GM21825 (cell line): ENCODE measurements at regions not wholly inside any gene's neighbourhood (a gene's known extent, or its start where the extent isn't known, plus 50 kb on each side); places are given as distances from the start of the nearest gene placed in this dataset.
"Not testable (repeated sequence)": the region's sequence is repeated elsewhere in the genome, so short reads cannot be mapped to it uniquely, and the experiment has no call there.

Source experiments
- ATAC-seq: cut with Tn5 transposase; IDR thresholded peaks from one replicate; pipeline ENCODE4 v1.9.1; 2021; ENCODE audit warnings: mild to moderate bottlenecking, moderate library complexity; ENCODE audit not compliant: unreplicated experiment

DNA sequence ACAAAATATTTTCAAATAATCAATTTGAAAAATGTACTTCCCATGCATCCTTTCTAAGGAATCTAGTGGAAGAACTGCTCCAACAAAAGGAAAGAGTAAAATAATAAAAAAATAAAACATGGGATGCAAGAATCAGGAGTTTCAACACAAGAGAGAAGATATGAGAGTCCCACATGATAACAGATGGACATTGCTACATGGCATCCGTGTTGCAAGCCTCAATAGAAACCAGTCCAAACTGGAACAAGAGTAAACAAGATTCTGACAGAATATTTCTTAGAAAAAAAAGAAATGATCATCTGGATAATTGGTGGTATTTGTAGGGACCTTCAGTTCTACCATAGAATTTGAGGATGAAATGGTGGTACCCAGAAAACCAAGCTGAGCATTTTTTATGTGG lies 186.8 kb downstream of the FRK start:
- no peak for ATAC-seq

DNA sequence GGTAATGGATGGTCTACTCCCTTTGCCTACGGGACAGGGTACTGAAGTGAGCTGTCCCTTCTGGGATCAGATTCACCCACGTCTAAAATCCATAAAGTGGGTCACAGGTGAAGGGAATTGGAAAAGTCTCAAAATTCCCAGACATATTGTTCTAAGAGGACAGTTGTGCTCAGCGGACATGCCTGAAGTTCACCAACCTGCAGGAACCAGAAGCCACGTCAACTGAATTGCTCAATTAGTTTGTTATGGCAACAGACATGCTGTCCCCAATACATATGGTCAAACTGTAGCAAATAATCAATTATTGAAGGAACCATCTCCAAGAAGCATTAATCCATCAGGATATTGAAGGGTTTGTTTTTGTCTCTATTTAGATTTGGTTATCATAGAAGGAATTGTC lies 190.2 kb downstream of the FRK start:
- ATAC-seq: no peak

GRCh38 chr6:115865914-115866313 lies 194.8 kb downstream of the FRK start:
- no peak for ATAC-seq

GRCh38 chr6:115863211-115863610 lies 197.5 kb downstream of the FRK start:
- ATAC-seq: no peak

DNA sequence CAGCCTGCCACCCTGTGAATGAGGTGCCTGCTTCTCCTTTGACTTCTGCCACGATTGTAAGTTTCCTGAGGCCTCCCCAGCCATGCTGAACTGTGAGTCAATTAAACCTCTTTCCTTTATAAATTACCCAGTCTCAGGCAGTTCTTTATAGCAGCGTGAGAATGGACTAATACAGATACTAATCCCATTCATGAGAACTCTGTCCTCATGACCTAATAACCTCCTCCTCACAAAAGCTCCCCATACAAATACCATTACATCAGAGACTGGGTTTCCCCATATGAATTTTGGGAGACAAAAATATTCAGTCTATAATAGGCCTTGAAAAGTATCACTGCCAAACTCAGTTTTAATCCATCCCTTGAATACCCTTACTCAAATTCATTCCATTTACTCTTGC lies 199.0 kb downstream of the FRK start:
- not testable (repeated sequence) for ATAC-seq

DNA sequence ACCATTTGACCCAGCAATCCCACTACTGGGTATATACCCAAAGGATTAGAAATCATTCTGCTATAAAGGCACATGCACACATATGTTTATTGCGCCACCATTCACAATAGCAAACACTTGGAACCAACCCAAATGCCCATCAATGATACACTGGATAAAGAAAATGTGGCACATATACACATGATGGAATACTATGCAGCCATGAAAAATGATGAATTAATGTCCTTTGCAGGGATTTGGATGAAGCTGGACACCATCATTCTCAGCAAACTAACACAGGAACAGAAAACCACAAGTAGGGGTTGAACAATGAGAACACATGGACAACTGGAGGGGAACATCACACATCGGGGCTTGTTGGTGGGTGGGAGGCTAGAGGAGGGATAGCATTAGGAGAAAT lies 201.1 kb downstream of the FRK start:
- ATAC-seq: not testable (repeated sequence)

- no peak for ATAC-seq
Measured at GRCh38 chr6:115854866-115855665, 205.6 kb downstream of the FRK start.

DNA sequence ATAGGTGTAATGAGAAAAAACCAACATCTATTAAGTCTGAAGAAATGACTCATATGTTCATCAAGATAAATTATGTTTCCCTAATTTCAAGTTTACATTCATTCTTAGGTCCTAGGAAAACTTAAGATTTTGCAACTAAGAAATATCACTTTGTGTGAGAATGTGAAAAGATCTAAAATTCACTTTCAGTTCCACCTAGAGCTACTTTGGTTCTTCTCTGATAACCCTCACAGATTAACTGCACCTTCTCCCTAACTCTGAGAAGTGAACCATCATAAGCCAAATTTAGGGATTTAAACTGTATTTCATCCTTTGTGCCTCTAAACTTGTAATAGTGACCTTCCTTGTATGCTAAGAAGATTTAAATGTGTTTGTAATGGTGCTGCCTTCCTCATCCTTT lies 213.0 kb downstream of the FRK start:
- ATAC-seq: no peak

DNA sequence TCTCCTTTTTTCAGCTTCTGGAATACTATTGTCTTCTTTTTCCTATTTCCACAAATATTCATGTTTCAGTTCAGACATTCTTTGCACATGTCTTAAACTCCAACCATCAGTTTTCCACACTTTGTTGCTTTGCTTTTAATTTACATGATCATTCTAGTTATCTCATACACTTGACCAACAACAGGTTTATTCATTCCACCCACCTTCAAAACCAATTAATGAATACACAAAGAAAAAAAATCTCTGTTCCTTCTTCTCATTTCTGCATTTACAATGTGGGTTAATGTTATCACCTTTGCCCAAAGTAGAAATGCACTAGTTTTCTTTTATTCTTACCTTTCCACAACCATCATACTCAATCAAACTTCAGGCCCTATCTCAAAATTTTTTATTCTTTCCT lies 216.7 kb downstream of the FRK start:
- ATAC-seq: no peak

DNA sequence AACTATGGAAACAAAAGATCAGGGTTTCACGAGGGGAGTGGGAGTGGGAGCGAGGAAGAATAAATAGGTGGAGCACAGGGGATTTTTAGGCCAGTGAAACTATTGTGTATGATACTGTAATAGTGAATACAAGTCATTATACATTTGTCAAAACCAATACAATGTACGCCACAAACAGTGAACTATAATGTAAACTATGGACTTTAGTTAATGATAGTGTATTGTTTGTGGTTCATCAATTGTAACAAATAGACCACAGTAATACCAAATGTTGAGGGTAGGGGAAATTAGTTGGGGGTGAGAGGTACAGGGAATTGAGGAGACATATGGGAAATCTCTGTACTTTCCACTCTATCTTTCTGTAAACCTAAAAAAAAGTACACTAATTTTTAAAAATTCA lies 218.4 kb downstream of the FRK start:
- no peak for ATAC-seq

GRCh38 chr6:115839583-115840181 lies 221.0 kb downstream of the FRK start:
- ATAC-seq: no peak

DNA sequence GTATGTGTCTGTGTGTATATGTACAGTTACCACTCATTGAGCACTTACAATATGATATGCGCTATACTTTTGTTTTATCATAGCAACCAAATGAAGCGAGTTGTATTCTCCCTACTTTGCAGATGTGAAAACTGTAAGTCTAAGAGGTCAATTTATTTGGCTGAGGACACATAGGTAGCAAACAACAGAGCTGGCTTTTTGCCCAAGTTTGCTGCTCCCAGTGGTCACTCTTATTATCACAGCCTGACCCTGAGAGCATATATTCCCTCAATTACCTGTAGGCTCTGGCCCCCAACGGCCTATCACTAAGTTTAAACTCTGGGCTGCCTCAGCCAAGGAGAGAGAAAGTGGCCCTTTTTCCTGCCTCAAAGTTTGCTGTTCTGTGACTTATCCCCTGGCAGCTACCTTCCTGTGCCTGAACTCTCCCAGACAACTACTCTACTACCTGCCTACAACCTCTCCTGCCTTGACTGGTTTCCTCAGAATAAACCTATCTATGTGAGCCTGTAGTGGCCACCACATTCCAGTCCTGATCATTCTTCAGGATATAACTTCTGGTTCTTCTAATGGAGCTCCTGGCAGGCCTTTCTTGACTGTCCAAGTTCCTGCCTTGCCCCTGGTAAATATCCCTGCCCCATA lies 221.8 kb downstream of the FRK start:
- peak; percentile 91 for ATAC-seq

DNA sequence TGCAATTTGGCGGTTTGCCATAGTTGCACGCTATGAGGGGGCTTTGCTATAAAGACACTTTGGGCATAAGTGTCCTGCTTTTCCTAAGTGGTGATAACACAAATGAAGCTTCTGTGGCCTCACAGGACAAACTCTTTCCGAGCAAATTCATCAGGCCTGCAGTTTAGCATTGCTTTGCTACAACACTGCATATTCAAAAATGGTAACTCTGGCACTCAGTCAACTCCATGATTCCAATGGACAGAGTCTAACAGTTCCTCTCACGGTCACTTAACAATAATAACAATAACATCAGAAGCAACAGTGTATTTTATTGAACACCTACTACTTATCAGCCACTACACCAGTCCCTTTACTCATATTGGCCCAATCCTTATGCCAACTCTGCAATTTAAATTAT lies 222.5 kb downstream of the FRK start:
- ATAC-seq: no peak

DNA sequence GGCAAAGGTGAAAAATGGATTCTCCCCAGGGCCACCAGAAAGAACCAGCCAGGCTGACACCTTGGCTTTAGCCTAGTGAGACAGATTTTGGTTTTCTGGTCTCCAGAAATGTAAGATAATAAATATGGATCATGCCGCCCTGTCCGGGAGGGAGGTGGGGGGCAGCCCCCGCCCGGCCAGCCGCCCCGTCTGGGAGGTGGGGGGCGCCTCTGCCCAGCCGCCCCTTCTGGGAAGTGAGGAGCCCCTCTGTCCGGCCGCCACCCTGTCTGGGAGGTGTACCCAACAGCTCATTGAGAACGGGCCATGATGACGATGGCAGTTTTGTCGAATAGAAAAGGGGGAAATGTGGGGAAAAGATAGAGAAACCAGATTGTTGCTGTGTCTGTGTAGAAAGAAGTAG lies 224.3 kb downstream of the FRK start:
- ATAC-seq: not testable (repeated sequence)

DNA sequence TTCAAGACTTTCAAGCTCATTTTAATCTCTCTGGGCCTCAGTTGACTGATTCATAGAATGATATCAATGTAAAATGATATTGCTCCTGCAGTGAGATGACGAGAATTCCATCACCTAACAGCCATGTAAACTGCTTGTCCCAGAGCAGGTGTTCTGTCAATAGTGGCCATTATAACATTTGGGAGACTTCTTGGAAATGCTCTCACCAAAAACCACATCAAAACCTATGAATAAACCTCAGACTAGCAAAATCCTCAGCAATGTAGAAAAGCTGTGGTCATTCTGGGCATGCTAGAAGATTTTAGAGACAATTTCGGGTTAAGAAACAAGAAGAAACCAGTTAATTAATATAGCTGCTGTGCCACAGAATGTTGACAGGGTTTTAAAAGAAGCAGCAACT lies 225.4 kb downstream of the FRK start:
- no peak for ATAC-seq

DNA sequence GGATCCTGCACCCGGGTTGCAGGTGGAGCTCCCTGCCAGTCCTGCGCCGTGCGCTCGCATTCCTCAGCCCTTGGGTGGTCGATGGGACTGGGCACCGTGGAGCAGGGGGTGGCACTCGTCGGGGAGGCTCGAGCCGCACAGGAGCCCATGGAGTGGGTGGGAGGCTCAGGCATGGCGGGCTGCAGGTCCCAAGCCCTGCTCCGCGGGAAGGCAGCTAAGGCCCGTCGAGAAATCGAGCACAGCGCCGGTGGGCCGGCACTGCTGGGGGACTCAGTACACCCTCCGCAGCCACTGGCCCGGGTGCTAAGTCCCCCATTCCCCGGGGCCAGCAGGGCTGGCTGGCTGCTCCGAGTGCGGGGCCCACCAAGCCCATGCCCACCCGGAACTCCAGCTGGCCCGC lies 226.1 kb downstream of the FRK start:
- not testable (repeated sequence) for ATAC-seq

- no peak for ATAC-seq
Measured at GRCh38 chr6:115832786-115833185, 227.9 kb downstream of the FRK start.

- no peak for ATAC-seq
Measured at GRCh38 chr6:115832186-115832585, 228.5 kb downstream of the FRK start.

DNA sequence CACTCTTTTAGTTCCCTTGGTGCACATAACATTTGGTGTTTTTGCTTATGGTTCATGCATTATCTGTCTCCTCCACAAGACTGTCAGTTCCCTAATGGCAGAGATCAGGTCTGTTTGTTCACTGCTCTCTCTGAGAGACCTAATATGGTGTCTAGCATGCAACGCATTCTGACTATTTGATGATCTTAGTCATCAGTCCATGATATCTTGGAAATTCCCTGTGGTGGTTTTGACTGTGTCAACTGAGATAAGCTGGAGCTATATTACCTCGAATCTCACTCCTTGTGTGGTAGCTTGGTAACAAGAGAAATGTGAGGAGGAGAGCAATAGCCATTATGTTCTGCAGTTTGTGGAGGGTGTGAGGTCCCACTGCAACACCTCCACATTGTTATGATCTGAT lies 229.8 kb downstream of the FRK start:
- ATAC-seq: no peak

DNA sequence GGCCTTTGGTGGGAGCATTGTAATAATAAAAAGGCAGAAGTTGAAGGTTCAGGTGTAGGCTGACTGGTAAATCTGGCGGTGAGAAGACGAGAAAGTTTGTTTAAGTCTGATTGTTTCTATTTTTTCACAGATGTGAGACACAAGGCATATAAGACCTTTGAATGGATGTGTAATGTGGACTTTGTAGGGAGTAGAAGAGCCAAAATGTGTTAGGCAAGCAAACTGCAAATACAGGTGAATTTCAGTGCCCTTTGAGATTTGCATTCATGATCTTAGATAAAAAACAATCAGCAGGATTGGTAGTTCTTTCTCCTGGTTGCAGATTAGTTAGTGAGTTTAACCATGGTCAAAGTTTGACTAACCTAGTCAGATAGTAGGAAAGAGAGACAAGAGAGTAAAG lies 238.9 kb downstream of the FRK start:
- ATAC-seq: no peak

GRCh38 chr6:115819506-115819905 lies 241.2 kb downstream of the FRK start:
- ATAC-seq: no peak

DNA sequence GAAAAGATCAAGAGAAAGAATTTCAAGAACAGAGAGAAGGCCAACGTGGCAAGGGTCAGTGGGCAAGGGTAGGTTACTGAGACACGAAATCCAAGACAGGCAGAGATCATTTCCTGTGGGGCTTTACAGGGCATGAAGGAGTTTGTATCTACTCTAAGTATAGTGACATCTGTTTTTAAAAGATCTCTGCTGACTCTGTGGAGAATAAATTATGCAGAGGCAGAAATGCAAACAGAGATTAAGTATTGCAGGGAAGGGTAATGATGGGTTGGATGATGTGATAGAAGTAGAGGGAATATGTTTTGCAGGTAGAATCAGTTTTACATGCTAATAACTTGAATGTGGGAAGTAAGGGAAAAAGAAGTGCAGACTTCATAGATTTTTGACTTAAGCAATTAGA lies 243.5 kb downstream of the FRK start:
- no peak for ATAC-seq
